ENCODE measurements at regions not wholly inside any gene's neighbourhood (a gene's known extent, or its start where the extent isn't known, plus 50 kb on each side); places are given as distances from the start of the nearest gene placed in this dataset.

DNA sequence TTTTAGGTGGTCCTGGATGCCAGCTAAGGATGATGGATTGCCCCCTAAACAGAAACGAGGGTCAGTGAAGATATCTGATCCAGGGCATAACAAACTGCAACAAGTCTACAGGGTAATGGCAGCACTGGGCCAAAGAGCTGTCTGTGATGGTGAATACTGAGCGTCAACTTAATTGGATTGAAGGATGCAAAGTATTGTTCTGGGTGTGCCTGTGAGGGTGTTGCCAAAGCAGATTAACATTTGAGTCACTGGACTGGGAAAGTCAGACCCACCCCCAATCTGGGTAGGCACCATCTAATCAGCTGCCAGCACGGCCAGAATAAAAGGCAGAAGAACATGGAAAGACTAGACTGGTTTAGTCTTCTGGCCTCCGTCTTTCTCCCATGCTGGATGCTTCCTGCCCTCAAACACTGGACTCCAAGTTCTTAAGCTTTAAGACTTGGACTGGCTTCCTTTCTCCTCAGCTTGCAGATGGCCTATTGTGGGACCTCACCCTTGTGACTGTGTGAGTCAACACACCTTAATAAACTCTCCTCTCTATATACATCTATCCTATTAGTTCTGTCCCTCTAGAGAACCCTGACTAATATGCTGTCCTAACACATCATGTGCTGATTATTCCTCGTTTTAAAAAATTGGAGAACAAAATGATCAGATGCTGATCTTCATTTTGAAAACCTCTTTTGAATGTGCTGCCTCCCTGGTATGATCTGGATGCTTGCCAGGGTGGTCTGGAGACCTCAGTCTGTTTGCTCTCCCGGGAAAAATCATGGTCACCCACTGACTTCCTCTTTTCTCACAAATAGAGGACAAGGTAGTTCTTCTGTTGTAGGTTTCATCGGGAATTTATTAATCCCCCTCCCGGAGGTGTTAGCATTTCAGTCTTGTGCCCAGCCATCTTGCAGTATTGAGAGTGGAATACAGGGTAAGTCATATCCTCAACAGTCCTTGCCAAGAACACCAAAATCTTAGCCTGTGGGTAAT is 234.7 kb downstream of the SETD4 start (continued):
- TF ChIP-seq, protein P1, sequence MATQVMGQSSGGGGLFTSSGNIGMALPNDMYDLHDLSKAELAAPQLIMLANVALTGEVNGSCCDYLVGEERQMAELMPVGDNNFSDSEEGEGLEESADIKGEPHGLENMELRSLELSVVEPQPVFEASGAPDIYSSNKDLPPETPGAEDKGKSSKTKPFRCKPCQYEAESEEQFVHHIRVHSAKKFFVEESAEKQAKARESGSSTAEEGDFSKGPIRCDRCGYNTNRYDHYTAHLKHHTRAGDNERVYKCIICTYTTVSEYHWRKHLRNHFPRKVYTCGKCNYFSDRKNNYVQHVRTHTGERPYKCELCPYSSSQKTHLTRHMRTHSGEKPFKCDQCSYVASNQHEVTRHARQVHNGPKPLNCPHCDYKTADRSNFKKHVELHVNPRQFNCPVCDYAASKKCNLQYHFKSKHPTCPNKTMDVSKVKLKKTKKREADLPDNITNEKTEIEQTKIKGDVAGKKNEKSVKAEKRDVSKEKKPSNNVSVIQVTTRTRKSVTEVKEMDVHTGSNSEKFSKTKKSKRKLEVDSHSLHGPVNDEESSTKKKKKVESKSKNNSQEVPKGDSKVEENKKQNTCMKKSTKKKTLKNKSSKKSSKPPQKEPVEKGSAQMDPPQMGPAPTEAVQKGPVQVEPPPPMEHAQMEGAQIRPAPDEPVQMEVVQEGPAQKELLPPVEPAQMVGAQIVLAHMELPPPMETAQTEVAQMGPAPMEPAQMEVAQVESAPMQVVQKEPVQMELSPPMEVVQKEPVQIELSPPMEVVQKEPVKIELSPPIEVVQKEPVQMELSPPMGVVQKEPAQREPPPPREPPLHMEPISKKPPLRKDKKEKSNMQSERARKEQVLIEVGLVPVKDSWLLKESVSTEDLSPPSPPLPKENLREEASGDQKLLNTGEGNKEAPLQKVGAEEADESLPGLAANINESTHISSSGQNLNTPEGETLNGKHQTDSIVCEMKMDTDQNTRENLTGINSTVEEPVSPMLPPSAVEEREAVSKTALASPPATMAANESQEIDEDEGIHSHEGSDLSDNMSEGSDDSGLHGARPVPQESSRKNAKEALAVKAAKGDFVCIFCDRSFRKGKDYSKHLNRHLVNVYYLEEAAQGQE (IDR thresholded peaks at IDR 0.05; ENCODE audit: low read depth, low read length) = no peak
- TF ChIP-seq RCOR1 (IDR thresholded peaks at IDR 0.05; ENCODE audit: low read length) = no peak
- no peak for TF ChIP-seq GATA2 (CRISPR knock-in tag; IDR thresholded peaks at IDR 0.05)

DNA sequence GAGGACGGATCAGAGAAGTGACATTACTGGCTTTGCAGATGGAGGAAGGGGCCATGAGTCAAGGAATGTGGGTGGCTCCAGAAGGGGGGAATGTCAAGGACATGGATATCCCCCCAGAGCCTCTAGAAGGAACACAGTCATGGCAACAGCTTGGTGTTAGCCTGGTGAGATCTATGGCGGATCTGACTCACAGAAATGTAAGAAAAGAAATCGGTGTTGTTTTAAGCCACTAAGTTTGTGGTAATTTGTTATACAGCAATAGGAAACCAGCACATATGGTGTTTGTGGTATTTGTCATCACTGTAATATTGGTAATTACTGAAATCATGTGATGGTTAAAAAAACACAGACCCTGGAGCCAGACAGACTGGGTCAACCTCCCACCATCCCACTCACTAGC is 236.2 kb downstream of the SETD4 start:
- 8% methylated on average over 3 of the region's 3 CpGs for WGBS (ENCODE audit: low lambda C conversion rate)
- Histone ChIP-seq H3F3A (replicated peaks; ENCODE audit: insufficient read depth) (peaks cover 6% of the 10 kb centered on the region), H2AFZ (ENCODE audit: low read depth) (no peak overlapping the region), H3K4me2 (no peak overlapping the region), H4K20me1 (ENCODE audit: insufficient read depth) (no peaks in the 10 kb centered on the region), H3K27ac (ENCODE audit: low read depth in 2 of 2, low read length in 1 of 2) (no peak overlapping the region), H3K9me3 (peaks cover 5% of the 10 kb centered on the region; the same call in 1 of the 2 replicates), H3K9me2 (no peaks in the 10 kb centered on the region), H3K4me1 (ENCODE audit: control insufficient read depth in 1 of 2, insufficient read depth in 2 of 2, low read depth in 1 of 2, low read length in 1 of 2) (no peaks in the 10 kb centered on the region), H3K27me3 (ENCODE audit: insufficient read depth) (no peaks in the 10 kb centered on the region), H3K36me3 (replicated peaks in 1 of 2; ENCODE audit: control insufficient read depth in 1 of 2, insufficient read depth in 2 of 2, low read length in 1 of 2) (no peaks in the 10 kb centered on the region), H3K4me3 (ENCODE audit: low read depth in 2 of 2, low read length in 1 of 2) (no peak overlapping the region), H3K9ac (no peak overlapping the region), H3K79me2 (ENCODE audit: insufficient read depth) (no peaks in the 10 kb centered on the region)
- DNase-seq = no peak
- ChIA-PET CTCF (interaction anchor here (1.6 kb wide), 1 partner anchor 19 kb away, joined by 3 read pairs; no protein-coding TSS in a partner anchor), POLR2A (no interaction called here)
- TF ChIP-seq, protein P2, sequence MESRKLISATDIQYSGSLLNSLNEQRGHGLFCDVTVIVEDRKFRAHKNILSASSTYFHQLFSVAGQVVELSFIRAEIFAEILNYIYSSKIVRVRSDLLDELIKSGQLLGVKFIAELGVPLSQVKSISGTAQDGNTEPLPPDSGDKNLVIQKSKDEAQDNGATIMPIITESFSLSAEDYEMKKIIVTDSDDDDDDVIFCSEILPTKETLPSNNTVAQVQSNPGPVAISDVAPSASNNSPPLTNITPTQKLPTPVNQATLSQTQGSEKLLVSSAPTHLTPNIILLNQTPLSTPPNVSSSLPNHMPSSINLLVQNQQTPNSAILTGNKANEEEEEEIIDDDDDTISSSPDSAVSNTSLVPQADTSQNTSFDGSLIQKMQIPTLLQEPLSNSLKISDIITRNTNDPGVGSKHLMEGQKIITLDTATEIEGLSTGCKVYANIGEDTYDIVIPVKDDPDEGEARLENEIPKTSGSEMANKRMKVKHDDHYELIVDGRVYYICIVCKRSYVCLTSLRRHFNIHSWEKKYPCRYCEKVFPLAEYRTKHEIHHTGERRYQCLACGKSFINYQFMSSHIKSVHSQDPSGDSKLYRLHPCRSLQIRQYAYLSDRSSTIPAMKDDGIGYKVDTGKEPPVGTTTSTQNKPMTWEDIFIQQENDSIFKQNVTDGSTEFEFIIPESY (IDR thresholded peaks at IDR 0.05; ENCODE audit: borderline replicate concordance, low read depth) = no peak
- TF ChIP-seq ELF1 (IDR thresholded peaks at IDR 0.05) = no peak
- no peak for TF ChIP-seq MEF2A (IDR thresholded peaks at IDR 0.05; ENCODE audit: borderline replicate concordance, low read depth)
- TF ChIP-seq TAF1 (IDR thresholded peaks at IDR 0.05; ENCODE audit: borderline replicate concordance, low read depth, low read length) = no peak
- no peak for TF ChIP-seq RAD21 (IDR thresholded peaks at IDR 0.05; ENCODE audit: low read length)
- no peak for TF ChIP-seq CHD2 (IDR thresholded peaks at IDR 0.05; ENCODE audit: low read length, partially characterized antibody)
- no peak for TF ChIP-seq NRF1 (IDR thresholded peaks at IDR 0.05; ENCODE audit: low read depth, low read length)
- TF ChIP-seq SMC3 (IDR thresholded peaks at IDR 0.05; ENCODE audit: low read depth, low read length) = no peak
- TF ChIP-seq RXRA (IDR thresholded peaks at IDR 0.05; ENCODE audit: borderline replicate concordance, low read depth) = no peak
- TF ChIP-seq RCOR1 (IDR thresholded peaks at IDR 0.05; ENCODE audit: low read length) = no peak
- TF ChIP-seq NFIC (IDR thresholded peaks at IDR 0.05; ENCODE audit: borderline replicate concordance) = no peak
- TF ChIP-seq, protein P3, sequence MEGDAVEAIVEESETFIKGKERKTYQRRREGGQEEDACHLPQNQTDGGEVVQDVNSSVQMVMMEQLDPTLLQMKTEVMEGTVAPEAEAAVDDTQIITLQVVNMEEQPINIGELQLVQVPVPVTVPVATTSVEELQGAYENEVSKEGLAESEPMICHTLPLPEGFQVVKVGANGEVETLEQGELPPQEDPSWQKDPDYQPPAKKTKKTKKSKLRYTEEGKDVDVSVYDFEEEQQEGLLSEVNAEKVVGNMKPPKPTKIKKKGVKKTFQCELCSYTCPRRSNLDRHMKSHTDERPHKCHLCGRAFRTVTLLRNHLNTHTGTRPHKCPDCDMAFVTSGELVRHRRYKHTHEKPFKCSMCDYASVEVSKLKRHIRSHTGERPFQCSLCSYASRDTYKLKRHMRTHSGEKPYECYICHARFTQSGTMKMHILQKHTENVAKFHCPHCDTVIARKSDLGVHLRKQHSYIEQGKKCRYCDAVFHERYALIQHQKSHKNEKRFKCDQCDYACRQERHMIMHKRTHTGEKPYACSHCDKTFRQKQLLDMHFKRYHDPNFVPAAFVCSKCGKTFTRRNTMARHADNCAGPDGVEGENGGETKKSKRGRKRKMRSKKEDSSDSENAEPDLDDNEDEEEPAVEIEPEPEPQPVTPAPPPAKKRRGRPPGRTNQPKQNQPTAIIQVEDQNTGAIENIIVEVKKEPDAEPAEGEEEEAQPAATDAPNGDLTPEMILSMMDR (IDR thresholded peaks at IDR 0.05) = no peak
- no peak for TF ChIP-seq RFX5 (IDR thresholded peaks at IDR 0.05; ENCODE audit: low read length)

Measured in SK-N-SH (cell line).